Liver (tissue), 7 donors: ENCODE measurements at regions not wholly inside any gene's neighbourhood (a gene's known extent, or its start where the extent isn't known, plus 50 kb on each side); places are given as distances from the start of the nearest gene placed in this dataset.

Experiments used
- DNase-seq: peaks from one replicate; pipeline ENCODE4 v3.0.0-alpha.2; 2017; ENCODE audit warnings: low spot score
- H3K27ac ChIP-seq, 2 donors: one replicate each; pipeline ENCODE4 v1.7.0; 2013; ENCODE audit warnings: inconsistent platforms in 2 of 2, low read length in 2 of 2, control low read depth in 1 of 2, low read depth in 1 of 2, mild to moderate bottlenecking in 1 of 2
- H3K27me3 ChIP-seq, 4 donors: one replicate each; pipeline versions ENCODE4 v1.6.1 to v1.7.0; 2013; ENCODE audit warnings: low read length in 3 of 4, inconsistent platforms in 1 of 4, mild to moderate bottlenecking in 1 of 4, moderate library complexity in 1 of 4; ENCODE audit not compliant: control insufficient read depth in 4 of 4, insufficient read depth in 4 of 4
- H3K36me3 ChIP-seq, 4 donors: one replicate each; pipeline versions ENCODE4 v1.6.1 to v1.7.0; 2013; ENCODE audit warnings: low read length in 3 of 4, mild to moderate bottlenecking in 3 of 4, low read depth in 1 of 4, moderate library complexity in 1 of 4; ENCODE audit not compliant: control insufficient read depth in 4 of 4, insufficient read depth in 3 of 4
- H3K4me1 ChIP-seq, 4 donors: one replicate each; pipeline versions ENCODE4 v1.6.1 to v1.7.0; 2013; ENCODE audit warnings: low read length in 3 of 4, mild to moderate bottlenecking in 3 of 4, moderate library complexity in 1 of 4; ENCODE audit not compliant: control insufficient read depth in 4 of 4, insufficient read depth in 4 of 4
- H3K4me3 ChIP-seq, 3 donors: one replicate each; pipeline versions ENCODE4 v1.6.1 to v1.7.0; 2013; ENCODE audit warnings: low read length in 3 of 3, control low read depth in 1 of 3, low read depth in 1 of 3, mild to moderate bottlenecking in 1 of 3
- H3K9ac ChIP-seq, 2 donors: one replicate each; pipeline ENCODE4 v1.7.0; 2013; ENCODE audit warnings: low read length in 2 of 2, mild to moderate bottlenecking in 2 of 2, moderate library complexity in 2 of 2, control low read depth in 1 of 2, low read depth in 1 of 2
- H3K9me3 ChIP-seq, 4 donors: one replicate each; pipeline versions ENCODE4 v1.6.1 to v1.7.0; 2013; ENCODE audit warnings: low read length in 3 of 4; ENCODE audit not compliant: control insufficient read depth in 4 of 4
- ATF3 ChIP-seq: IDR thresholded peaks from 2 replicates; pipeline ENCODE4 v1.6.1; 2016; ENCODE audit warnings: antibody characterized with exemption
- FOXA2 ChIP-seq: IDR thresholded peaks from 2 replicates; pipeline ENCODE4 v1.6.1; 2016; ENCODE audit warnings: antibody characterized with exemption
- GABPA ChIP-seq, 2 donors: IDR thresholded peaks in 1 of 2; conservative IDR thresholded peaks in 1 of 2; 2 replicates each; pipeline ENCODE4 v1.6.1; 2016; ENCODE audit warnings: antibody characterized with exemption in 2 of 2, mild to moderate bottlenecking in 1 of 2, moderate library complexity in 1 of 2
- HNF4A ChIP-seq, 2 donors: conservative IDR thresholded peaks; 2 replicates each; pipeline ENCODE4 v1.6.1; 2016; ENCODE audit warnings: antibody characterized with exemption in 2 of 2, mild to moderate bottlenecking in 2 of 2
- JUND ChIP-seq, 2 donors: IDR thresholded peaks; 2 replicates each; pipeline ENCODE4 v1.6.1; 2016; ENCODE audit warnings: antibody characterized with exemption in 2 of 2
- MAX ChIP-seq: IDR thresholded peaks from 2 replicates; pipeline ENCODE4 v1.6.1; 2016; ENCODE audit warnings: antibody characterized with exemption
- RAD21 ChIP-seq, 2 donors: IDR thresholded peaks; 2 replicates each; pipeline ENCODE4 v1.6.1; 2016; ENCODE audit warnings: antibody characterized with exemption in 2 of 2, mild to moderate bottlenecking in 2 of 2
- REST ChIP-seq: IDR thresholded peaks from 2 replicates; pipeline ENCODE4 v1.6.1; 2016; ENCODE audit warnings: antibody characterized with exemption, mild to moderate bottlenecking
- RXRA ChIP-seq, 2 donors: IDR thresholded peaks; 2 replicates each; pipeline ENCODE4 v1.6.1; 2017 to 2018; ENCODE audit warnings: antibody characterized with exemption in 2 of 2, mild to moderate bottlenecking in 1 of 2
- TAF1 ChIP-seq: conservative IDR thresholded peaks from 2 replicates; pipeline ENCODE4 v1.6.1; 2016; ENCODE audit warnings: antibody characterized with exemption, mild to moderate bottlenecking
- YY1 ChIP-seq: IDR thresholded peaks from 2 replicates; pipeline ENCODE4 v1.6.1; 2016; ENCODE audit warnings: antibody characterized with exemption, mild to moderate bottlenecking
- WGBS: extraction: QIAGEN DNeasy Blood & Tissue Kit; methylation state at CpG from one replicate; pipeline ENCODE4 v1.1.7; 2013; 5-methylcytosine and 5-hydroxymethylcytosine counted together
- TF ChIP-seq, protein P1 (sequence below): IDR thresholded peaks from 2 replicates; pipeline ENCODE4 v1.6.1; 2016; ENCODE audit warnings: antibody characterized with exemption
- donor health status: healthy.
- donor health status: healthy.
- donor health status: healthy.
- donor health status: healthy.

DNA sequence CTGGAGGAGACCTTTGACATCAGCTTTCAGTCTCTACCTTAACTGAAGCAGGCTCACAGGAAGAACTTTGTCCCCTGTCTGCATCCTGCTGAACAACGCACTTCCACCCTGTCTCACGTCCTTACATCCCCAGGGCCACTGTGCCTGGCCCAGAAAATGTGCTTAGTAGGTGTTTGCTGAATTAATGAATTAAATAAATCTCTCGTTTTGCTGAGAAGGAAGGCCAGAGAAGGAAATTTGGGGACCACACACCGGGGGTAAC lies 54.3 kb upstream of the CREB3L1 start:
- Histone ChIP-seq H3K27me3 (no peaks in the 10 kb centered on the region), H3K27ac (no peak overlapping the region), H3K36me3 (no peaks in the 10 kb centered on the region), H3K9ac (no peak overlapping the region), H3K4me1 (no peaks in the 10 kb centered on the region), H3K9me3 (no peaks in the 10 kb centered on the region), H3K4me3 (no peak overlapping the region)
- WGBS: 60% methylated on average over 4 of the region's 4 CpGs
- no peak for DNase-seq
- TF ChIP-seq YY1: no peak
- no peak for TF ChIP-seq GABPA (IDR thresholded peaks at IDR 0.05 in 1 of 2, conservative IDR thresholded peaks at IDR 0.05 in 1 of 2)
- TF ChIP-seq HNF4A (conservative IDR thresholded peaks at IDR 0.05): no peak
- TF ChIP-seq TAF1: no peak
- TF ChIP-seq ATF3: no peak
- TF ChIP-seq JUND (IDR thresholded peaks at IDR 0.05): no peak
- TF ChIP-seq, protein P1, sequence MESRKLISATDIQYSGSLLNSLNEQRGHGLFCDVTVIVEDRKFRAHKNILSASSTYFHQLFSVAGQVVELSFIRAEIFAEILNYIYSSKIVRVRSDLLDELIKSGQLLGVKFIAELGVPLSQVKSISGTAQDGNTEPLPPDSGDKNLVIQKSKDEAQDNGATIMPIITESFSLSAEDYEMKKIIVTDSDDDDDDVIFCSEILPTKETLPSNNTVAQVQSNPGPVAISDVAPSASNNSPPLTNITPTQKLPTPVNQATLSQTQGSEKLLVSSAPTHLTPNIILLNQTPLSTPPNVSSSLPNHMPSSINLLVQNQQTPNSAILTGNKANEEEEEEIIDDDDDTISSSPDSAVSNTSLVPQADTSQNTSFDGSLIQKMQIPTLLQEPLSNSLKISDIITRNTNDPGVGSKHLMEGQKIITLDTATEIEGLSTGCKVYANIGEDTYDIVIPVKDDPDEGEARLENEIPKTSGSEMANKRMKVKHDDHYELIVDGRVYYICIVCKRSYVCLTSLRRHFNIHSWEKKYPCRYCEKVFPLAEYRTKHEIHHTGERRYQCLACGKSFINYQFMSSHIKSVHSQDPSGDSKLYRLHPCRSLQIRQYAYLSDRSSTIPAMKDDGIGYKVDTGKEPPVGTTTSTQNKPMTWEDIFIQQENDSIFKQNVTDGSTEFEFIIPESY: no peak
- no peak for TF ChIP-seq MAX
- no peak for TF ChIP-seq RAD21 (IDR thresholded peaks at IDR 0.05)
- TF ChIP-seq REST: no peak

- 52% methylated on average over 5 of the region's 5 CpGs for WGBS
- DNase-seq: no peak
- no peaks in the 10 kb centered on the region for H3K9me3 ChIP-seq
- H3K27me3 ChIP-seq: no peaks in the 10 kb centered on the region
- no peak overlapping the region for H3K27ac ChIP-seq
- no peak overlapping the region for H3K4me3 ChIP-seq
- H3K36me3 ChIP-seq: no peaks in the 10 kb centered on the region
- no peak overlapping the region for H3K9ac ChIP-seq
- no peak for TF ChIP-seq RXRA (IDR thresholded peaks at IDR 0.05)
- TF ChIP-seq RAD21 (IDR thresholded peaks at IDR 0.05): no peak
- TF ChIP-seq FOXA2: no peak
- TF ChIP-seq JUND (IDR thresholded peaks at IDR 0.05): no peak
- no peak for TF ChIP-seq REST
- H3K4me1 ChIP-seq: no peaks in the 10 kb centered on the region
Measured at GRCh38 chr11:46222490-46223251, 54.8 kb upstream of the CREB3L1 start.
